H9 (cell line): ENCODE measurements at regions not wholly inside any gene's neighbourhood (a gene's known extent, or its start where the extent isn't known, plus 50 kb on each side); places are given as distances from the start of the nearest gene placed in this dataset.

Source experiments
- DNase-seq: peaks from one replicate; pipeline ENCODE4 v3.0.0-alpha.2; 2017
- H2AFZ ChIP-seq: one replicate; pipeline ENCODE4 v1.6.1; 2013; ENCODE audit warnings: mild to moderate bottlenecking, low read length, control low read depth, moderate library complexity
- H2AK5ac ChIP-seq: 2 replicates; pipeline ENCODE4 v1.6.1; 2013; ENCODE audit warnings: low read length, control low read depth, mixed read lengths; ENCODE audit not compliant: insufficient read length
- H2BK120ac ChIP-seq: one replicate; pipeline ENCODE4 v1.6.1; 2013; ENCODE audit warnings: low read depth, mild to moderate bottlenecking, low read length, control low read depth, inconsistent platforms; ENCODE audit not compliant: poor library complexity, severe bottlenecking
- H2BK12ac ChIP-seq: 2 replicates; pipeline ENCODE4 v1.6.1; 2013; ENCODE audit warnings: low read length, control low read depth, mixed read lengths, low read depth; ENCODE audit not compliant: insufficient read length
- H2BK15ac ChIP-seq: 2 replicates; pipeline ENCODE4 v1.6.1; 2013; ENCODE audit warnings: low read depth, low read length, control low read depth
- H2BK20ac ChIP-seq: one replicate; pipeline ENCODE4 v1.6.1; 2013; ENCODE audit warnings: low read depth, mild to moderate bottlenecking, low read length, control low read depth, inconsistent platforms; ENCODE audit not compliant: poor library complexity, severe bottlenecking
- H2BK5ac ChIP-seq: 2 replicates; pipeline ENCODE4 v1.6.1; 2013; ENCODE audit warnings: low read length, control low read depth, mixed read lengths; ENCODE audit not compliant: insufficient read length
- H3K14ac ChIP-seq: 2 replicates; pipeline ENCODE4 v1.6.1; 2013; ENCODE audit warnings: low read length, control low read depth; ENCODE audit not compliant: insufficient read depth
- H3K18ac ChIP-seq: 2 replicates; pipeline ENCODE4 v1.6.1; 2013; ENCODE audit warnings: low read depth, mild to moderate bottlenecking, mixed read lengths, low read length, control low read depth; ENCODE audit not compliant: insufficient read length
- H3K23ac ChIP-seq: 2 replicates; pipeline ENCODE4 v1.6.1; 2013; ENCODE audit warnings: low read length, control low read depth, mixed read lengths, low read depth; ENCODE audit not compliant: insufficient read length
- H3K23me2 ChIP-seq: 2 replicates; pipeline ENCODE4 v1.6.1; 2013; ENCODE audit warnings: low read depth, mild to moderate bottlenecking, mixed read lengths, low read length, control low read depth; ENCODE audit not compliant: insufficient read length, poor library complexity, severe bottlenecking
- H3K27ac ChIP-seq: 2 replicates; pipeline ENCODE4 v1.5.1; 2013; ENCODE audit warnings: low read length, control low read depth, mixed read lengths, low read depth; ENCODE audit not compliant: insufficient read length
- H3K27me3 ChIP-seq: 2 replicates; pipeline ENCODE4 v1.6.1; 2013; ENCODE audit warnings: low read length, control low read depth, inconsistent platforms; ENCODE audit not compliant: insufficient read depth
- H3K4ac ChIP-seq: 2 replicates; pipeline ENCODE4 v1.6.1; 2013; ENCODE audit warnings: low read depth, mild to moderate bottlenecking, control low read depth, inconsistent platforms, low read length, moderate library complexity
- H3K4me1 ChIP-seq: 2 replicates; pipeline ENCODE4 v1.6.1; 2013; ENCODE audit warnings: low read length, control low read depth, inconsistent platforms; ENCODE audit not compliant: insufficient read depth
- H3K4me2 ChIP-seq: 2 replicates; pipeline ENCODE4 v1.6.1; 2013; ENCODE audit warnings: low read length, control low read depth, mixed read lengths; ENCODE audit not compliant: insufficient read length, insufficient read depth
- H3K56ac ChIP-seq: 2 replicates; pipeline ENCODE4 v1.6.1; 2013; ENCODE audit warnings: low read depth, mild to moderate bottlenecking, mixed read lengths, low read length, control low read depth; ENCODE audit not compliant: insufficient read length
- H3K79me1 ChIP-seq: 2 replicates; pipeline ENCODE4 v1.6.1; 2013; ENCODE audit warnings: low read depth, mild to moderate bottlenecking, moderate library complexity, low read length, control low read depth, inconsistent platforms; ENCODE audit not compliant: insufficient read depth, poor library complexity, severe bottlenecking
- H3K79me2 ChIP-seq: 2 replicates; pipeline ENCODE4 v1.6.1; 2013; ENCODE audit warnings: low read length, control low read depth, inconsistent platforms; ENCODE audit not compliant: insufficient read depth
- H3K9ac ChIP-seq: 2 replicates; pipeline ENCODE4 v1.6.1; 2013; ENCODE audit warnings: low read length, control low read depth, mixed read lengths; ENCODE audit not compliant: insufficient read length; ENCODE audit errors: extremely low read depth
- H3K9me3 ChIP-seq: one replicate; pipeline ENCODE4 v1.6.1; 2013; ENCODE audit warnings: low read depth, low read length, inconsistent platforms; ENCODE audit not compliant: control insufficient read depth
- H3T11ph ChIP-seq: one replicate; pipeline ENCODE4 v1.6.1; 2013; ENCODE audit warnings: mild to moderate bottlenecking, low read length, control low read depth, inconsistent platforms
- H4K20me1 ChIP-seq: one replicate; pipeline ENCODE4 v1.6.1; 2013; ENCODE audit not compliant: control insufficient read depth, insufficient read length, insufficient read depth
- H4K5ac ChIP-seq: 2 replicates; pipeline ENCODE4 v1.6.1; 2013; ENCODE audit warnings: low read depth, mild to moderate bottlenecking, mixed read lengths, low read length, control low read depth; ENCODE audit not compliant: insufficient read length
- H4K8ac ChIP-seq: replicated peaks from 2 replicates; pipeline ENCODE4 v1.6.1; 2013; ENCODE audit warnings: low read length, control low read depth, mixed read lengths, low read depth; ENCODE audit not compliant: insufficient read length
- H4K91ac ChIP-seq: 2 replicates; pipeline ENCODE4 v1.6.1; 2013; ENCODE audit warnings: low read depth, mild to moderate bottlenecking, moderate library complexity, mixed read lengths, low read length, control low read depth; ENCODE audit not compliant: insufficient read length
- H3K27ac Mint-ChIP-seq, 3 experiments: 2 replicates in 2 of 3; 3 replicates in 1 of 3; pipeline ENCODE4 v1.8.0; 2020 to 2021; ENCODE audit warnings: mixed read lengths in 3 of 3, mild to moderate bottlenecking in 1 of 3, moderate library complexity in 1 of 3
- H3K27me3 Mint-ChIP-seq: 2 replicates; pipeline ENCODE4 v1.8.0; 2021; ENCODE audit warnings: low read depth, mild to moderate bottlenecking, moderate library complexity, mixed read lengths
- H3K36me3 Mint-ChIP-seq, 3 experiments: 2 replicates in 2 of 3; 3 replicates in 1 of 3; pipeline ENCODE4 v1.8.0; 2020 to 2021; ENCODE audit warnings: low read depth in 3 of 3, mixed read lengths in 3 of 3; ENCODE audit not compliant: insufficient read depth in 1 of 3
- H3K4me1 Mint-ChIP-seq, 2 experiments: 2 replicates each; pipeline ENCODE4 v1.8.0; 2020; ENCODE audit warnings: mixed read lengths in 2 of 2
- H3K4me3 Mint-ChIP-seq, 2 experiments: 2 replicates in 1 of 2; 3 replicates in 1 of 2; pipeline ENCODE4 v1.8.0; 2020 to 2021; ENCODE audit warnings: mild to moderate bottlenecking in 2 of 2, mixed read lengths in 2 of 2, moderate library complexity in 1 of 2
- H3K9me3 Mint-ChIP-seq, 2 experiments: 2 replicates in 1 of 2; 3 replicates in 1 of 2; pipeline ENCODE4 v1.8.0; 2020; ENCODE audit warnings: mild to moderate bottlenecking in 2 of 2, mixed read lengths in 2 of 2, moderate library complexity in 1 of 2
- WGBS: extraction: QIAGEN DNeasy Blood & Tissue Kit; methylation state at CpG from one replicate; pipeline ENCODE4 v1.1.7; 2013; ENCODE audit warnings: missing lambda C conversion rate, low lambda C conversion rate, mixed read lengths; ENCODE audit not compliant: insufficient read length; ENCODE audit errors: extremely low coverage; 5-methylcytosine and 5-hydroxymethylcytosine counted together
- TF ChIP-seq, protein P1 (sequence below): fragments of 200-600 bp; sonication (generic); conservative IDR thresholded peaks from 3 replicates; pipeline ENCODE4 v1.8.0; 2021; ENCODE audit warnings: antibody characterized with exemption, mild to moderate bottlenecking

- Mint-ChIP-seq H3K27ac (no peak overlapping the region), H3K9me3 (no peaks in the 10 kb centered on the region; a peak in 1 of 5 replicates), H3K36me3 (no peaks in the 10 kb centered on the region; a peak in 1 of 7 replicates), H3K4me3 (no peak overlapping the region; a peak in 1 of 5 replicates), H3K27me3 (no peaks in the 10 kb centered on the region), H3K4me1 (peaks cover 16 to 24% of the 10 kb centered on the region in 2 experiments)
- Histone ChIP-seq H3K23me2 (no peaks in the 10 kb centered on the region), H2AFZ (no peak overlapping the region), H3T11ph (no peak overlapping the region), H3K27ac (no peak overlapping the region), H3K9ac (no peak overlapping the region), H2BK15ac (no peak overlapping the region), H4K8ac (no peak overlapping the region), H3K4ac (no peak overlapping the region), H4K20me1 (no peaks in the 10 kb centered on the region), H3K23ac (no peak overlapping the region), H3K79me2 (no peaks in the 10 kb centered on the region), H4K5ac (no peak overlapping the region), H3K79me1 (no peaks in the 10 kb centered on the region), H3K9me3 (no peaks in the 10 kb centered on the region), H2AK5ac (no peak overlapping the region), H2BK120ac (no peak overlapping the region), H3K27me3 (no peaks in the 10 kb centered on the region), H2BK5ac (no peak overlapping the region), H2BK12ac (no peak overlapping the region), H3K4me1 (no peaks in the 10 kb centered on the region), H2BK20ac (no peak overlapping the region), H3K4me2 (no peak overlapping the region), H3K56ac (no peak overlapping the region), H3K18ac (no peak overlapping the region), H3K14ac (no peak overlapping the region), H4K91ac (no peak overlapping the region)
- no peak for DNase-seq
- TF ChIP-seq, protein P1, sequence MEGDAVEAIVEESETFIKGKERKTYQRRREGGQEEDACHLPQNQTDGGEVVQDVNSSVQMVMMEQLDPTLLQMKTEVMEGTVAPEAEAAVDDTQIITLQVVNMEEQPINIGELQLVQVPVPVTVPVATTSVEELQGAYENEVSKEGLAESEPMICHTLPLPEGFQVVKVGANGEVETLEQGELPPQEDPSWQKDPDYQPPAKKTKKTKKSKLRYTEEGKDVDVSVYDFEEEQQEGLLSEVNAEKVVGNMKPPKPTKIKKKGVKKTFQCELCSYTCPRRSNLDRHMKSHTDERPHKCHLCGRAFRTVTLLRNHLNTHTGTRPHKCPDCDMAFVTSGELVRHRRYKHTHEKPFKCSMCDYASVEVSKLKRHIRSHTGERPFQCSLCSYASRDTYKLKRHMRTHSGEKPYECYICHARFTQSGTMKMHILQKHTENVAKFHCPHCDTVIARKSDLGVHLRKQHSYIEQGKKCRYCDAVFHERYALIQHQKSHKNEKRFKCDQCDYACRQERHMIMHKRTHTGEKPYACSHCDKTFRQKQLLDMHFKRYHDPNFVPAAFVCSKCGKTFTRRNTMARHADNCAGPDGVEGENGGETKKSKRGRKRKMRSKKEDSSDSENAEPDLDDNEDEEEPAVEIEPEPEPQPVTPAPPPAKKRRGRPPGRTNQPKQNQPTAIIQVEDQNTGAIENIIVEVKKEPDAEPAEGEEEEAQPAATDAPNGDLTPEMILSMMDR, result peak; percentile 62
- no CpG with 5 or more reads among the region's 3 CpGs for WGBS
These were observed 750.3 kb downstream of the MAT2B start for GRCh38 chr5:164255598-164256213.
